ENCODE measurements at regions not wholly inside any gene's neighbourhood (a gene's known extent, or its start where the extent isn't known, plus 50 kb on each side); places are given as distances from the start of the nearest gene placed in this dataset.

DNA sequence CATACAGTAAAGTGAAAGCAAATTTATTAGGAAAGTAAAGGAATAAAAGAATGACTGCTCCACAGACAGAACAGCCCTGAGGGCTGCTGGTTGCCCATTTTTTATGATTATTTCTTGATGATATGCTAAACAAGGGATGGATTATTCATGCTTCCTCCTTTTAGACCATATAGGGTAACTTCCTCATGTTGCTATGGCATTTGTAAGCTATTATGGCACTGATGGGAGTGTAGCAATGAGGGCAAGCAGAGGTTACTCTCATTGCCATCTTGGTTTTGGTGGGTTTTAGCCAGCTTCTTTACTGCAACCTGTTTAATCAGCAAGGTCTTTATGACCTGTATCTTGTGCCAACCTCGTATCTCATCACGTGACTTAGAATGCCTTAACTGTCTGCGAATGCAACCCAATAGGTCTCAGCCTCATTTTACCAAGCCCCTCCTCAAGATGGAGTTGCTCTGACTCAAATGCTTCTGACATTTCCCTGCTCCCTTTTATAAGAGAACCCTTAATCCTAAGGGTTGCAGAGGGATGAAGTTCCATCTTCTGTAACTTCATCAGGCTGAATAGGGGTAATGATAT is 280.1 kb upstream of the RGS17 start (continued):
- TF ChIP-seq, protein P1, sequence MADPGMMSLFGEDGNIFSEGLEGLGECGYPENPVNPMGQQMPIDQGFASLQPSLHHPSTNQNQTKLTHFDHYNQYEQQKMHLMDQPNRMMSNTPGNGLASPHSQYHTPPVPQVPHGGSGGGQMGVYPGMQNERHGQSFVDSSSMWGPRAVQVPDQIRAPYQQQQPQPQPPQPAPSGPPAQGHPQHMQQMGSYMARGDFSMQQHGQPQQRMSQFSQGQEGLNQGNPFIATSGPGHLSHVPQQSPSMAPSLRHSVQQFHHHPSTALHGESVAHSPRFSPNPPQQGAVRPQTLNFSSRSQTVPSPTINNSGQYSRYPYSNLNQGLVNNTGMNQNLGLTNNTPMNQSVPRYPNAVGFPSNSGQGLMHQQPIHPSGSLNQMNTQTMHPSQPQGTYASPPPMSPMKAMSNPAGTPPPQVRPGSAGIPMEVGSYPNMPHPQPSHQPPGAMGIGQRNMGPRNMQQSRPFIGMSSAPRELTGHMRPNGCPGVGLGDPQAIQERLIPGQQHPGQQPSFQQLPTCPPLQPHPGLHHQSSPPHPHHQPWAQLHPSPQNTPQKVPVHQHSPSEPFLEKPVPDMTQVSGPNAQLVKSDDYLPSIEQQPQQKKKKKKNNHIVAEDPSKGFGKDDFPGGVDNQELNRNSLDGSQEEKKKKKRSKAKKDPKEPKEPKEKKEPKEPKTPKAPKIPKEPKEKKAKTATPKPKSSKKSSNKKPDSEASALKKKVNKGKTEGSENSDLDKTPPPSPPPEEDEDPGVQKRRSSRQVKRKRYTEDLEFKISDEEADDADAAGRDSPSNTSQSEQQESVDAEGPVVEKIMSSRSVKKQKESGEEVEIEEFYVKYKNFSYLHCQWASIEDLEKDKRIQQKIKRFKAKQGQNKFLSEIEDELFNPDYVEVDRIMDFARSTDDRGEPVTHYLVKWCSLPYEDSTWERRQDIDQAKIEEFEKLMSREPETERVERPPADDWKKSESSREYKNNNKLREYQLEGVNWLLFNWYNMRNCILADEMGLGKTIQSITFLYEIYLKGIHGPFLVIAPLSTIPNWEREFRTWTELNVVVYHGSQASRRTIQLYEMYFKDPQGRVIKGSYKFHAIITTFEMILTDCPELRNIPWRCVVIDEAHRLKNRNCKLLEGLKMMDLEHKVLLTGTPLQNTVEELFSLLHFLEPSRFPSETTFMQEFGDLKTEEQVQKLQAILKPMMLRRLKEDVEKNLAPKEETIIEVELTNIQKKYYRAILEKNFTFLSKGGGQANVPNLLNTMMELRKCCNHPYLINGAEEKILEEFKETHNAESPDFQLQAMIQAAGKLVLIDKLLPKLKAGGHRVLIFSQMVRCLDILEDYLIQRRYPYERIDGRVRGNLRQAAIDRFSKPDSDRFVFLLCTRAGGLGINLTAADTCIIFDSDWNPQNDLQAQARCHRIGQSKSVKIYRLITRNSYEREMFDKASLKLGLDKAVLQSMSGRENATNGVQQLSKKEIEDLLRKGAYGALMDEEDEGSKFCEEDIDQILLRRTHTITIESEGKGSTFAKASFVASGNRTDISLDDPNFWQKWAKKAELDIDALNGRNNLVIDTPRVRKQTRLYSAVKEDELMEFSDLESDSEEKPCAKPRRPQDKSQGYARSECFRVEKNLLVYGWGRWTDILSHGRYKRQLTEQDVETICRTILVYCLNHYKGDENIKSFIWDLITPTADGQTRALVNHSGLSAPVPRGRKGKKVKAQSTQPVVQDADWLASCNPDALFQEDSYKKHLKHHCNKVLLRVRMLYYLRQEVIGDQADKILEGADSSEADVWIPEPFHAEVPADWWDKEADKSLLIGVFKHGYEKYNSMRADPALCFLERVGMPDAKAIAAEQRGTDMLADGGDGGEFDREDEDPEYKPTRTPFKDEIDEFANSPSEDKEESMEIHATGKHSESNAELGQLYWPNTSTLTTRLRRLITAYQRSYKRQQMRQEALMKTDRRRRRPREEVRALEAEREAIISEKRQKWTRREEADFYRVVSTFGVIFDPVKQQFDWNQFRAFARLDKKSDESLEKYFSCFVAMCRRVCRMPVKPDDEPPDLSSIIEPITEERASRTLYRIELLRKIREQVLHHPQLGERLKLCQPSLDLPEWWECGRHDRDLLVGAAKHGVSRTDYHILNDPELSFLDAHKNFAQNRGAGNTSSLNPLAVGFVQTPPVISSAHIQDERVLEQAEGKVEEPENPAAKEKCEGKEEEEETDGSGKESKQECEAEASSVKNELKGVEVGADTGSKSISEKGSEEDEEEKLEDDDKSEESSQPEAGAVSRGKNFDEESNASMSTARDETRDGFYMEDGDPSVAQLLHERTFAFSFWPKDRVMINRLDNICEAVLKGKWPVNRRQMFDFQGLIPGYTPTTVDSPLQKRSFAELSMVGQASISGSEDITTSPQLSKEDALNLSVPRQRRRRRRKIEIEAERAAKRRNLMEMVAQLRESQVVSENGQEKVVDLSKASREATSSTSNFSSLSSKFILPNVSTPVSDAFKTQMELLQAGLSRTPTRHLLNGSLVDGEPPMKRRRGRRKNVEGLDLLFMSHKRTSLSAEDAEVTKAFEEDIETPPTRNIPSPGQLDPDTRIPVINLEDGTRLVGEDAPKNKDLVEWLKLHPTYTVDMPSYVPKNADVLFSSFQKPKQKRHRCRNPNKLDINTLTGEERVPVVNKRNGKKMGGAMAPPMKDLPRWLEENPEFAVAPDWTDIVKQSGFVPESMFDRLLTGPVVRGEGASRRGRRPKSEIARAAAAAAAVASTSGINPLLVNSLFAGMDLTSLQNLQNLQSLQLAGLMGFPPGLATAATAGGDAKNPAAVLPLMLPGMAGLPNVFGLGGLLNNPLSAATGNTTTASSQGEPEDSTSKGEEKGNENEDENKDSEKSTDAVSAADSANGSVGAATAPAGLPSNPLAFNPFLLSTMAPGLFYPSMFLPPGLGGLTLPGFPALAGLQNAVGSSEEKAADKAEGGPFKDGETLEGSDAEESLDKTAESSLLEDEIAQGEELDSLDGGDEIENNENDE (IDR thresholded peaks at IDR 0.05; ENCODE audit: insufficient replicate concordance, low read length) = no peak
- TF ChIP-seq JUND (IDR thresholded peaks at IDR 0.05; ENCODE audit: low read length) (no peak), ZNF274 (IDR thresholded peaks at IDR 0.05; ENCODE audit: borderline replicate concordance, extremely low read depth, low read length) (no peak), EGR1 (IDR thresholded peaks at IDR 0.05; ENCODE audit: borderline replicate concordance, low read depth, low read length) (no peak), MAFK (IDR thresholded peaks at IDR 0.05; ENCODE audit: low read depth, low read length) (no peak), JUN (IDR thresholded peaks at IDR 0.05; ENCODE audit: low read depth, low read length) (no peak), SAP30 (IDR thresholded peaks at IDR 0.05; ENCODE audit: insufficient read depth, insufficient replicate concordance, low read length) (no peak), POLR2AphosphoS5 (IDR thresholded peaks at IDR 0.05; ENCODE audit: low read depth, low read length) (no peak)
